ENCODE measurements at regions not wholly inside any gene's neighbourhood (a gene's known extent, or its start where the extent isn't known, plus 50 kb on each side); places are given as distances from the start of the nearest gene placed in this dataset.

GRCh38 chr2:52897511-52898044 is 870.0 kb upstream of the CHAC2 start:
- DNase-seq (ENCODE audit: low read depth in 3 of 3, low spot score in 2 of 3): no peak

DNA sequence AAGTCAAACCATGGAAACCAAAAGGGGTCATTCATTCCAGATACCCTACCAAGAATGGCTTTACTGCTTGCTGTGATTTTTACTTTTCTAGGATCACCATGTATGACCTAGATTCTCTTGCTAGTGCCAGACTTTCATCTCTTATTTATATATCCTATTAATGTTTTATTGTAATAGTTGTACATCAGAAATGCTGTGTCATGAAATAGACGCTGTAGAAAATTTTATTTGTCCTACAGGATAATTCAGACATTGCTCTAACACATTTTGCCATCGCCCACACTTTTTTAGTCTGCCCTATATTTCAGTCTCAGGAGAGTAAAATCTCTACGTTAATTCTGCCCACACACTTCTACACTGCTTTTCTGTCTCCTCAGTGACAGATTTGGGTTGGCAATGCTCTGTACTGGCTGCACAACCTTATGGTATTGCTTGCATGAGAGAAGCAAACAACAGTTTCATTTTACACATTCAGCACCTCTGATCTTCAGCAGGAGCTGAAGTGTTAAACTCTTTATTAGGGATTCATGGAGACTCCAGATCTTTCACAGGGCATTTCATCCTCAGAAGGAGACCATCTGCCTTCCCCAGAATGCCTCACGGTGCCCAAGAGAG is 871.8 kb upstream of the CHAC2 start:
- no peak for DNase-seq (ENCODE audit: low read depth in 3 of 3, low spot score in 2 of 3)

GRCh38 chr2:52886556-52886955 is 881.0 kb upstream of the CHAC2 start:
- DNase-seq (ENCODE audit: low read depth in 3 of 3, low spot score in 2 of 3): no peak

DNA sequence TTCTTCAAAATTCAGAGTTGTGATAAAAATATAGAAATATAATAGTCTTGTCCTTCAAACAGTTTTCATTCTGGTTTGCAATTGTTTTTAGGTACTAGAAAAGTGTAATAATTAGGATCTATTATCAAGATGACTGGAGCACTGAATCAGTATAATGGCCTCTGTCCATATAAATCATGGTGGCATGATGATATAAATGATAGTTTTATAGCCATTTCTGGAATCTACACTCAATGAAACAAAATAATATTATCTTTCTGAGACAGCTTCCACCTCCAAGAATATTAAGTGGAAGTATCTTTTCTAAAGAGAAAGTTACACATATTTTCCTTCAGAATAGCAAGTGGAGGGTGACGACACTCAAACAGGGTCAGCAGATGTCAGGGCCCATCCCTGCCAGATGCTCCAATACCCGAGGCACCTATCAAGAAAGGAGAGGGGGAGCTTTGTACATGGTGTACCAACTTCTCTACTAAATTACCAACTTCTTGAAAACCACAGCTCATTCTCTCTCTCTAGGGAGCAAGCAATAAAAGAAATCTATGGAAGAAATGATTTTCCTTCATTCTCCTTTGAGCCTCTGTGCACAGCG is 882.7 kb upstream of the CHAC2 start:
- no peak for DNase-seq (ENCODE audit: low read depth in 3 of 3, low spot score in 2 of 3)

DNA sequence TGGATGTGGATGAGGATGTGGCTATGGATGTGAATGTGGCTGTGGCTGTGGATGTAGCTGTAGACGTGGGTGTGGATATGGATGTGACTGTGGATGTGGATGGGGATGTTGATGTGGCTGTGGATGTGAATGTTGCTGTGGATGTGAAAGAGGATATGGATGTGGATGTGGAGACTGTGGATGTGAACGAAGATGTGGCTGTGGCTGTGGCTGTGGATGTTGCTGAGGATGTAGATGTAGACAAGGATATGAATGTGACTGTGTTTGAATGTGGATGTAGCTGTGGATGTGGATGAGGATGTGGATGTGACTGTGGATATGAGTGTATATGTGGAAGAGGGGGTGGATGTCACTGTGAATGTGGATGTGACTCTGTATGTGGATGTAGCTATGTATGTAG is 884.6 kb upstream of the CHAC2 start:
- no peak for DNase-seq (ENCODE audit: low read depth in 3 of 3, low spot score in 2 of 3)

DNA sequence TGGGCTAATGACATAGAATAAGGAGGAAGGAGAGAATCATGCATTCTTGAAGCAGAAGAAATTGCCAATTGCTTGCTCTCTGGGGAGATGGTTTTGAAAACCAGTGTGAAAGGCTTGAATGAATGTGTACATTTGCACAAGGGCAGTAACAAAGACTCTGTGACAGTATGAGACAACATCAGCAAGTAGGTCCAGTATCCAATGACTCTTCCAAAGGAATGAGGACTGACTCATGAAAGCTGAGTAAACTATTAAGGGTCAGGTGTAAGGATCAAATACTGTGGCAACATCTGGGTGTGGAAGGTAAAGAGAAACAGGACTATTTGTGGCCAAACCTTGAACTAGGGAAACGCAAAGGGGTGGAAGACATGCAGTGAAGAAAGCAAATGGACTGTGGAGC is 886.0 kb upstream of the CHAC2 start:
- DNase-seq (ENCODE audit: low read depth in 3 of 3, low spot score in 2 of 3): no peak

DNA sequence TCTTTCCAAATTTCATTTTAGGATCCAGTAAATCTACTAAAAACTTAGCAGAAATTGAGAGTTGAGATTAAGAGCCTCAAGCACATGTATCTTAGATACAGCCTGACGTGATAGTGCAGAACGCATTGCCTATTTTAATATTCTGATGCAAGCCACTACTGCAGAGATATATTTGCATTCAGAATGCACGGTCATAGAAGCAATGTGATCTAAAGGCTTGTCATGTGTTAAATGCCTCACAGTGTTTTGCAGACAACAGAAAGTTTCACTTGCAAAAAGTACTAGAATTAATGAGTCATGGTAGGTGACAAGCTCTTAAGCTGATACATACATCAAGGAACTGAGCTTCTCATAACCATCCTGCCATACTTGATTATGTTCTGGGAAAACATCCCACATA is 886.7 kb upstream of the CHAC2 start:
- no peak for DNase-seq (ENCODE audit: low read depth in 3 of 3, low spot score in 2 of 3)

DNA sequence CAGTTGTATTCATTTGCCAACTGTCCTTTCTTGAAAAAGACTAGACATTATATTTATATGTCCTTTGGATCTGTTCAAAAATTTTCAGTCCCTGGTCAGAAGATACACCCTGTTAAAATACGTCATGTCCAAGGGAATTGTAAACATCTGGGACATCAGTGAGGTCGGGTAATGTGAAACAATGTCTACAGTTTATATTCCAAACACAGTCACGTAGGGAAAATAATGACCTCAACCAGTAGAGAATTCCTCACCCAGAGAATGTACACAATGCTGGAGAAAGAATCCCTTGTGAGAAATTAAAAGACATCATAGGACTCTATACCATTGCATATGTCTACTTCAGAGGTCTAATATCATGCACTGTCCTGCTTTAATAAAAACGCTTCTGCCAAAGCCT is 888.0 kb upstream of the CHAC2 start:
- no peak for DNase-seq (ENCODE audit: low read depth in 3 of 3, low spot score in 2 of 3)

- DNase-seq (ENCODE audit: low read depth in 3 of 3, low spot score in 2 of 3): no peak
Measured at GRCh38 chr2:52877703-52878102, 889.9 kb upstream of the CHAC2 start.

GRCh38 chr2:52874466-52875106 is 893.0 kb upstream of the CHAC2 start:
- no peak for DNase-seq (ENCODE audit: low read depth in 3 of 3, low spot score in 2 of 3)

GRCh38 chr2:52862801-52863200 is 904.8 kb upstream of the CHAC2 start:
- DNase-seq (ENCODE audit: low read depth in 3 of 3, low spot score in 2 of 3): no peak

DNA sequence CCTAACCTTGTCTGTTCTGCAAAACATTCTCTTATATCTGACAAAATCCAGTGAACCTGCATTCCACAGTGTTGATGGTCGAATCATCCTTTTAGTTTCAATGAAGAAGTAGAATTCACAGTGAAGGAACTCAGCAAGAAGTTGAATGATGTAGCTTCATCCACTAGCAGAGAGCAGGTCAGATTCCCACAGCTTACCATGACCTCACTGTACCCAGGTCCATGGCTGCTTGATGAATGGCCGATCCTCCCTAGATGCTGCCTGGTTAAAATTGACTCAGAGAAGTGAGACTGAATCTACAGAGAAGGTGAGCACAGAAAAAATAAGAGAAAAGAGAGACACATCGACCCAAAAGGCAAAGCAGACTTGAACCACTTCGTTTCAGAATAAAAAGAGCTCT is 906.0 kb upstream of the CHAC2 start:
- DNase-seq (ENCODE audit: low read depth in 3 of 3, low spot score in 2 of 3): no peak

DNA sequence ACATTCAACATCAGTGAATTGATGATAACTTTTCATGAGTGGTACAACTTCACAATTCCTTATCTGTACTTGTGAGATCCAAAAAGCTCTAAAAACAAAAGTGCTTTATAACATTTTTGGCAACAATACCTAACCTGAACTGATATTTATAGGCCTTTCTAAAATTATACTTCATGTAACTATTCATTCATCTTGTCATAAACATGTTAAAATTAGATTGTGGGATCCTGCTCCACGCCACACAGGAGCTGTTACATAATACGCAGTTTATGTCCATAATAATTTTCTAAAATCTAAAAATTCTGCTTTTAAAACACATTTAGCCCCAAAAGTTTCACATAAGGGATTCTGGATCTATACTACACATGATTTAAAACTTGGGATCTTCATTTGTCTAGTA is 908.5 kb upstream of the CHAC2 start:
- no peak for DNase-seq (ENCODE audit: low read depth in 3 of 3, low spot score in 2 of 3)

GRCh38 chr2:52857722-52858121 is 909.9 kb upstream of the CHAC2 start:
- no peak for DNase-seq (ENCODE audit: low read depth in 3 of 3, low spot score in 2 of 3)

GRCh38 chr2:52852006-52852405 is 915.6 kb upstream of the CHAC2 start:
- no peak for DNase-seq (ENCODE audit: low read depth in 3 of 3, low spot score in 2 of 3)

GRCh38 chr2:52844701-52845423 is 922.7 kb upstream of the CHAC2 start:
- DNase-seq (ENCODE audit: low read depth in 3 of 3, low spot score in 2 of 3): no peak

GRCh38 chr2:52835909-52836308 is 931.7 kb upstream of the CHAC2 start:
- DNase-seq (ENCODE audit: low read depth in 3 of 3, low spot score in 2 of 3): no peak

DNA sequence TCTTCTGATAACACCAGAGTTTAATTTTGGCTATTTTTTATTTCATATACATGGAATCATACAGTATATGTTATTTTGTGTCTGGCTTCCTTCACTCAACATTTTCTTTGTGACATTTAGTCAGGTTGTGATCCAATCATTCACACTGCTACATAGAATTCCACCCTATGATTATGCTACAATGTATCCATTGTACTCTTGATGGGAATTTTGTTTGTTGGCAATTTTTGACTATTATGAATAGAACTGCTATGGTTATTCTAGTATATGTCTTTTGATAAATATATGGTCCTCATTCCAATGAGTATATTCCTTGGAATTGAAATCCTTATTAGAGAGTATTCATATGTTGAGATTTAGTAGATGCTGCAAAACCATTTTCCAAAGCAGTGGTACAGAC is 936.4 kb upstream of the CHAC2 start:
- no peak for DNase-seq (ENCODE audit: low read depth in 3 of 3, low spot score in 2 of 3)

GRCh38 chr2:52828112-52828511 is 939.5 kb upstream of the CHAC2 start:
- no peak for DNase-seq (ENCODE audit: low read depth in 3 of 3, low spot score in 2 of 3)

- no peak for DNase-seq (ENCODE audit: low read depth in 3 of 3, low spot score in 2 of 3)
Measured at GRCh38 chr2:52821631-52822030, 946.0 kb upstream of the CHAC2 start.

GRCh38 chr2:52818958-52819357 is 948.6 kb upstream of the CHAC2 start:
- DNase-seq (ENCODE audit: low read depth in 3 of 3, low spot score in 2 of 3): no peak

DNA sequence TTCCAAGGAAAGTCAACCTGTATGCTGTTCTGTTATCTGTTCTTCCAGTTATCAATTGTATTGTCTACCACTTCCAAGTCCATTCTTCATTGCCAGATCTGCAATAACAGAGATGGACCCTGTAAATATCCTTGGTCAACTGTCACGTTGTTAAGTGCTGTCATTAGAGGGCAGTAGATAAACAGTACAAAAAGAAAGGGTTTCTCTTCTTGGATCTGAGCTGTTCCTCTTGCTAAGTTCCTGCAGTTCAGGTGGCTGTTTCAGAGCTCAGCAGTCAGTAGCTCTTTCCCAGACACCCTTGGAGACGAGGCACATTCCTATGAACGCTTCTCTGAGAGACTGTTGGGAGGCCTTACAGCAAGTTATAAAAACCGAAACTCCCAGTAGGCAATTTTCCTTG is 957.1 kb upstream of the CHAC2 start:
- DNase-seq (ENCODE audit: low read depth in 3 of 3, low spot score in 2 of 3): no peak
